GM13976 (cell line): ENCODE measurements at regions not wholly inside any gene's neighbourhood (a gene's known extent, or its start where the extent isn't known, plus 50 kb on each side); places are given as distances from the start of the nearest gene placed in this dataset.

Experiments
- DNase-seq: peaks from one replicate; pipeline ENCODE4 v3.0.0; 2012; ENCODE audit warnings: low spot score
- CTCF ChIP-seq: IDR thresholded peaks from 2 replicates; pipeline ENCODE4 v1.5.1; 2012; ENCODE audit warnings: borderline replicate concordance, mild to moderate bottlenecking; ENCODE audit not compliant: insufficient read depth; ENCODE audit errors: extremely low read depth, missing control alignments, control extremely low read depth
- in situ Hi-C: fragments of 300-500 bp; cut with MboI; formaldehyde crosslinking; loops from one replicate; pipeline ENCODE4 v1.12.0; 2022; ENCODE audit warnings: low sequenced_read_pairs, mixed read lengths, inconsistent platforms; ENCODE audit not compliant: unreplicated experiment

GRCh38 chr6:21694168-21694567 is 100.6 kb downstream of the SOX4 start:
- no peak for TF ChIP-seq CTCF
- in situ Hi-C loops, result no loop called here
- DNase-seq, result no peak

- no peak for TF ChIP-seq CTCF
- in situ Hi-C loops, result no loop called here
- DNase-seq, result no peak
These were observed 114.2 kb downstream of the SOX4 start for GRCh38 chr6:21707524-21708319.

- no peak for DNase-seq
- no peak for TF ChIP-seq CTCF
- in situ Hi-C loops, result no loop called here
These were observed 114.7 kb downstream of the SOX4 start for GRCh38 chr6:21708320-21708580.

- DNase-seq, result no peak
- in situ Hi-C loops, result no loop called here
- no peak for TF ChIP-seq CTCF
These were observed 116.7 kb downstream of the SOX4 start for GRCh38 chr6:21710216-21710615.

GRCh38 chr6:21710908-21711627 is 117.5 kb downstream of the SOX4 start:
- in situ Hi-C loops, result no loop called here
- DNase-seq, result no peak

GRCh38 chr6:21712213-21712612 is 118.7 kb downstream of the SOX4 start:
- in situ Hi-C loops, result no loop called here
- no peak for DNase-seq
- TF ChIP-seq CTCF, result no peak

More at GRCh38 chr6:21710908-21711627, 117.5 kb downstream of the SOX4 start:
- TF ChIP-seq CTCF, result no peak
